Keratinocyte (primary cell): ENCODE measurements at regions not wholly inside any gene's neighbourhood (a gene's known extent, or its start where the extent isn't known, plus 50 kb on each side); places are given as distances from the start of the nearest gene placed in this dataset.

Source experiments
- DNase-seq: peaks from one replicate; pipeline ENCODE4 v3.0.0-alpha.2; 2011; ENCODE audit warnings: low read depth, missing footprints, low spot score
- FAIRE-seq: peaks from 2 replicates; lab custom pipeline; 2011; peaks lifted over from hg19 to GRCh38; lab: Jason Lieb, UNC
- H2AFZ ChIP-seq: 2 replicates; pipeline ENCODE4 v1.6.0; 2012; ENCODE audit warnings: low read length, control low read depth, inconsistent platforms; ENCODE audit not compliant: control insufficient read depth
- H3K27ac ChIP-seq: 2 replicates; pipeline ENCODE4 v1.5.1; 2011; ENCODE audit warnings: low read length; ENCODE audit not compliant: control insufficient read depth, insufficient read depth
- H3K27me3 ChIP-seq: 3 replicates; pipeline ENCODE4 v1.6.0; 2011; ENCODE audit warnings: low read length; ENCODE audit not compliant: control insufficient read depth, insufficient read depth; ENCODE audit errors: extremely low read depth
- H3K36me3 ChIP-seq, 2 experiments: 2 replicates in 1 of 2; 3 replicates in 1 of 2; pipeline ENCODE4 v1.5.1; 2011; ENCODE audit warnings: low read length in 2 of 2, mild to moderate bottlenecking in 1 of 2; ENCODE audit not compliant: control insufficient read depth in 2 of 2, insufficient read depth in 2 of 2; ENCODE audit errors: extremely low read depth in 1 of 2
- H3K4me1 ChIP-seq: 3 replicates; pipeline ENCODE4 v1.5.1; 2011; ENCODE audit warnings: low read length; ENCODE audit not compliant: control insufficient read depth, insufficient read depth; ENCODE audit errors: extremely low read depth
- H3K4me2 ChIP-seq: 3 replicates; pipeline ENCODE4 v1.6.0; 2011; ENCODE audit warnings: low read depth, low read length; ENCODE audit not compliant: control insufficient read depth, insufficient read depth; ENCODE audit errors: extremely low read depth
- H3K4me3 ChIP-seq, 3 experiments: fragments of 200-600 bp in 1 of 3; sonication (generic) in 1 of 3; 2 replicates in 2 of 3; 3 replicates in 1 of 3; pipeline ENCODE4 v1.5.1; 2011 to 2016; ENCODE audit warnings: low read length in 3 of 3, mild to moderate bottlenecking in 3 of 3, control low read depth in 2 of 3, inconsistent platforms in 1 of 3, low read depth in 1 of 3, mixed read lengths in 1 of 3, mixed run types in 1 of 3, moderate library complexity in 1 of 3; ENCODE audit not compliant: control insufficient read depth in 2 of 3, insufficient read depth in 2 of 3; ENCODE audit errors: extremely low read depth in 1 of 3
- H3K79me2 ChIP-seq: 2 replicates; pipeline ENCODE4 v1.6.0; 2012; ENCODE audit warnings: low read length; ENCODE audit not compliant: control insufficient read depth, insufficient read depth
- H3K9ac ChIP-seq: 3 replicates; pipeline ENCODE4 v1.6.0; 2011; ENCODE audit warnings: low read length; ENCODE audit not compliant: control insufficient read depth, insufficient read depth; ENCODE audit errors: extremely low read depth
- H3K9me1 ChIP-seq: 3 replicates; pipeline ENCODE4 v1.6.0; 2011; ENCODE audit warnings: low read length; ENCODE audit not compliant: control insufficient read depth, insufficient read depth; ENCODE audit errors: extremely low read depth
- H3K9me3 ChIP-seq: 2 replicates; pipeline ENCODE4 v1.5.1; 2012; ENCODE audit warnings: low read depth, low read length; ENCODE audit not compliant: control insufficient read depth
- H4K20me1 ChIP-seq: 3 replicates; pipeline ENCODE4 v1.6.0; 2011; ENCODE audit warnings: low read length; ENCODE audit not compliant: control insufficient read depth, insufficient read depth; ENCODE audit errors: extremely low read depth
- EZH2 ChIP-seq: IDR thresholded peaks from one replicate; pipeline ENCODE4 v1.6.1; 2012; ENCODE audit warnings: inconsistent platforms, mild to moderate bottlenecking, low read length, moderate library complexity
- dilution Hi-C: fragments of 300-500 bp; cut with MboI; formaldehyde crosslinking; loops from one replicate; pipeline ENCODE4 v1.7.0; 2020; ENCODE audit warnings: low sequenced_read_pairs; ENCODE audit not compliant: extremely low pct_ligation_motif_present
- TF ChIP-seq, protein P1 (sequence below), 3 experiments: IDR thresholded peaks in 1 of 3; conservative IDR thresholded peaks in 1 of 3; optimal IDR thresholded peaks in 1 of 3; 2 replicates in 2 of 3; 3 replicates in 1 of 3; pipeline versions ENCODE3 to v1.5.1; 2011; ENCODE audit warnings: low read length in 3 of 3, mild to moderate bottlenecking in 3 of 3, moderate library complexity in 2 of 3, control low read depth in 1 of 3, inconsistent platforms in 1 of 3; ENCODE audit not compliant: insufficient read depth in 2 of 3; ENCODE audit errors: extremely low read depth in 1 of 3

DNA sequence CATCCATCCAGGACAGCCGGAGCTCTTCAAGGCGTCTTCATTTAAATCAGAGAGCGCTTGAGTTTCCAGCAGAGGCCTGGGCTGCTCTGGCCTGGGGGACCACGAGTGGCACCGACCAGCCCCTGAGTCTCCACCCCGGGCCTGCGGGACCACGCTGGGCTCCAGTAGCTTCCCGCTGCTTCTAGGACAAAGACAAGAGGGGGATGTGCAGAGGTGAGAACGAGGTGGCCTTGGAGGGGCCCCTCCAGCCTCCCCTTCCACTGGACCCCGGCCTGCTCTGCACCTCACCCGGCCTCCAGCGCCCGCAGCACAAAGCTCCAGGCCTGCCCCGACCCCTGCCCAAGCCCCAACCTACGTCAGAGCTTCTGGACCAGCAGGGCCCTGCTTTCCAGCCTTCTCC is 81.6 kb downstream of the IRX2 start:
- no peaks in the 10 kb centered on the region for H3K9me3 ChIP-seq
- H3K9me1 ChIP-seq, result no peaks in the 10 kb centered on the region
- no peak for DNase-seq
- FAIRE-seq, result no peak
- H4K20me1 ChIP-seq, result no peaks in the 10 kb centered on the region
- H3K79me2 ChIP-seq, result no peaks in the 10 kb centered on the region
- H3K9ac ChIP-seq, result no peak overlapping the region
- H3K36me3 ChIP-seq, result no peaks in the 10 kb centered on the region
- no peak overlapping the region for H3K4me2 ChIP-seq
- no peak for TF ChIP-seq EZH2
- TF ChIP-seq, protein P1, sequence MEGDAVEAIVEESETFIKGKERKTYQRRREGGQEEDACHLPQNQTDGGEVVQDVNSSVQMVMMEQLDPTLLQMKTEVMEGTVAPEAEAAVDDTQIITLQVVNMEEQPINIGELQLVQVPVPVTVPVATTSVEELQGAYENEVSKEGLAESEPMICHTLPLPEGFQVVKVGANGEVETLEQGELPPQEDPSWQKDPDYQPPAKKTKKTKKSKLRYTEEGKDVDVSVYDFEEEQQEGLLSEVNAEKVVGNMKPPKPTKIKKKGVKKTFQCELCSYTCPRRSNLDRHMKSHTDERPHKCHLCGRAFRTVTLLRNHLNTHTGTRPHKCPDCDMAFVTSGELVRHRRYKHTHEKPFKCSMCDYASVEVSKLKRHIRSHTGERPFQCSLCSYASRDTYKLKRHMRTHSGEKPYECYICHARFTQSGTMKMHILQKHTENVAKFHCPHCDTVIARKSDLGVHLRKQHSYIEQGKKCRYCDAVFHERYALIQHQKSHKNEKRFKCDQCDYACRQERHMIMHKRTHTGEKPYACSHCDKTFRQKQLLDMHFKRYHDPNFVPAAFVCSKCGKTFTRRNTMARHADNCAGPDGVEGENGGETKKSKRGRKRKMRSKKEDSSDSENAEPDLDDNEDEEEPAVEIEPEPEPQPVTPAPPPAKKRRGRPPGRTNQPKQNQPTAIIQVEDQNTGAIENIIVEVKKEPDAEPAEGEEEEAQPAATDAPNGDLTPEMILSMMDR (optimal IDR thresholded peaks at IDR 0.05 in 1 of 3, IDR thresholded peaks at IDR 0.05 in 1 of 3, conservative IDR thresholded peaks at IDR 0.05 in 1 of 3; ENCODE audit: extremely low read depth in 1 of 3, insufficient read depth in 2 of 3, low read length in 3 of 3), result no peak
- no peaks in the 10 kb centered on the region for H3K27me3 ChIP-seq
- H2AFZ ChIP-seq, result no peak overlapping the region
- dilution Hi-C loops, result no loop called here
- peaks cover 15% of the 10 kb centered on the region for H3K4me1 ChIP-seq
- no peak overlapping the region for H3K27ac ChIP-seq
- H3K4me3 ChIP-seq, result no peak overlapping the region

DNA sequence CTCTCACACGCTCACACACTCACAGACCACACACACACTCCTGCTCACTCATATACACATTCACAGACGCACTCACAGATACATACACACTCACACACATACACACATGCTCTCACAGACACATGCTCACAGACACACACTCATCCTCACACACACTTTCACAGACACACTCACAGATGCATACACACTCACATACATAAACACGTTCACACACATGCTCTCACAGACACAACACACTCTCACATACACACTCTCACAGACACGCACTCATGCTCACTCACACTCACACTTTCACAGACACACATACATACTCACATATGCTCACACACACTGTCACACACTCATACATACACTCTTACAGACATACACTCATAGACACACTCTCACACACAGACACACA is 82.2 kb downstream of the IRX2 start:
- no peaks in the 10 kb centered on the region for H4K20me1 ChIP-seq
- no peak overlapping the region for H3K9ac ChIP-seq
- H3K4me1 ChIP-seq, result peaks cover 15% of the 10 kb centered on the region
- FAIRE-seq (no peak), DNase-seq (no peak)
- no peaks in the 10 kb centered on the region for H3K79me2 ChIP-seq
- H3K4me3 ChIP-seq, result no peak overlapping the region
- TF ChIP-seq, protein P1 (optimal IDR thresholded peaks at IDR 0.05 in 1 of 3, IDR thresholded peaks at IDR 0.05 in 1 of 3, conservative IDR thresholded peaks at IDR 0.05 in 1 of 3; ENCODE audit: extremely low read depth in 1 of 3, insufficient read depth in 2 of 3, low read length in 3 of 3), result no peak
- no peak for TF ChIP-seq EZH2
- no peak overlapping the region for H2AFZ ChIP-seq
- H3K9me3 ChIP-seq, result no peaks in the 10 kb centered on the region
- dilution Hi-C loops, result no loop called here
- H3K9me1 ChIP-seq, result no peaks in the 10 kb centered on the region
- H3K27me3 ChIP-seq, result no peaks in the 10 kb centered on the region
- H3K4me2 ChIP-seq, result no peak overlapping the region
- H3K36me3 ChIP-seq, result no peaks in the 10 kb centered on the region
- H3K27ac ChIP-seq, result no peak overlapping the region
